IMR-90 (cell line): ENCODE measurements at regions not wholly inside any gene's neighbourhood (a gene's known extent, or its start where the extent isn't known, plus 50 kb on each side); places are given as distances from the start of the nearest gene placed in this dataset.

Experiments
- ATAC-seq: fragments of 200-7000 bp; cut with Tn5 transposase; 2 replicates; pipeline ENCODE4 v1.9.1; 2020; ENCODE audit warnings: low read depth, mild to moderate bottlenecking, moderate library complexity
- BruUV-seq: library from RNA; stranded (reverse); fragments of 400-500 nt; replicated peaks from 2 replicates; lab custom pipeline; 2021; lab: Mats Ljungman, UMichigan
- CTCF ChIA-PET: fragments of 300-600 bp; formaldehyde crosslinking; extraction: SDS; loops from one replicate; lab custom pipeline; 2021; ENCODE audit warnings: antibody characterized with exemption; lab: Yijun Ruan, JAX
- POLR2A ChIA-PET: fragments of 300-600 bp; sonication (Branson Sonifier 250); formaldehyde crosslinking; loops from one replicate; lab custom pipeline; 2022; ENCODE audit warnings: antibody characterized with exemption; ENCODE audit not compliant: unreplicated experiment; lab: Charles Lee
- DNase-seq: peaks from one replicate; pipeline ENCODE4 v3.0.0; 2013
- H2AFZ ChIP-seq: replicated peaks from 2 replicates; pipeline ENCODE3; 2013; ENCODE audit warnings: low read length, mild to moderate bottlenecking; ENCODE audit not compliant: poor library complexity
- H2AK5ac ChIP-seq: 2 replicates; pipeline ENCODE4 v1.6.1; 2013; ENCODE audit warnings: low read depth, low read length, inconsistent platforms
- H2AK9ac ChIP-seq: replicated peaks from 2 replicates; pipeline ENCODE3; 2013; ENCODE audit warnings: mild to moderate bottlenecking, low read depth, low read length, moderate library complexity; ENCODE audit not compliant: poor library complexity
- H2BK120ac ChIP-seq: 2 replicates; pipeline ENCODE4 v1.6.1; 2013; ENCODE audit warnings: low read depth, low read length, inconsistent platforms
- H2BK15ac ChIP-seq: 3 replicates; pipeline ENCODE4 v1.6.1; 2013; ENCODE audit warnings: low read depth, low read length, inconsistent platforms
- H2BK20ac ChIP-seq: 2 replicates; pipeline ENCODE4 v1.6.1; 2013; ENCODE audit warnings: low read depth, mild to moderate bottlenecking, inconsistent platforms, low read length, moderate library complexity
- H2BK5ac ChIP-seq: 2 replicates; pipeline ENCODE4 v1.6.1; 2013; ENCODE audit warnings: mild to moderate bottlenecking, low read depth, low read length, inconsistent platforms; ENCODE audit not compliant: poor library complexity, severe bottlenecking
- H3K14ac ChIP-seq: replicated peaks from 2 replicates; pipeline ENCODE4 v1.6.1; 2013; ENCODE audit warnings: low read depth, low read length, inconsistent platforms
- H3K18ac ChIP-seq: 2 replicates; pipeline ENCODE4 v1.6.1; 2013; ENCODE audit warnings: low read depth, low read length, control low read depth
- H3K23ac ChIP-seq: 2 replicates; pipeline ENCODE4 v1.6.1; 2013; ENCODE audit warnings: low read depth, low read length, inconsistent platforms
- H3K27ac ChIP-seq: 2 replicates; pipeline ENCODE4 v1.5.1; 2013; ENCODE audit warnings: mild to moderate bottlenecking, control low read depth, low read length; ENCODE audit not compliant: insufficient read depth
- H3K27me3 ChIP-seq: 2 replicates; pipeline ENCODE4 v1.6.1; 2013; ENCODE audit warnings: low read length; ENCODE audit not compliant: control insufficient read depth, insufficient read depth
- H3K36me3 ChIP-seq: 2 replicates; pipeline ENCODE4 v1.6.1; 2013; ENCODE audit warnings: low read length, mixed read lengths; ENCODE audit not compliant: control insufficient read depth, insufficient read depth
- H3K4ac ChIP-seq: 2 replicates; pipeline ENCODE4 v1.6.1; 2013; ENCODE audit warnings: low read depth, low read length, inconsistent platforms
- H3K4me1 ChIP-seq: 2 replicates; pipeline ENCODE4 v1.6.1; 2013; ENCODE audit warnings: low read length, mixed read lengths; ENCODE audit not compliant: control insufficient read depth, insufficient read depth
- H3K4me2 ChIP-seq: 2 replicates; pipeline ENCODE4 v1.6.1; 2013; ENCODE audit warnings: low read depth, mild to moderate bottlenecking, control low read depth, low read length, moderate library complexity
- H3K4me3 ChIP-seq: 2 replicates; pipeline ENCODE4 v1.5.1; 2013; ENCODE audit warnings: low read depth, mild to moderate bottlenecking, control low read depth, low read length, moderate library complexity; ENCODE audit not compliant: insufficient read depth
- H3K56ac ChIP-seq: 2 replicates; pipeline ENCODE4 v1.6.1; 2013; ENCODE audit warnings: low read length, inconsistent platforms; ENCODE audit not compliant: insufficient read depth; ENCODE audit errors: extremely low read depth
- H3K79me1 ChIP-seq, 2 experiments: 2 replicates each; pipeline ENCODE4 v1.6.1; 2013; ENCODE audit warnings: low read length in 2 of 2, inconsistent platforms in 1 of 2, low read depth in 1 of 2
- H3K9ac ChIP-seq: 2 replicates; pipeline ENCODE4 v1.6.1; 2013; ENCODE audit warnings: low read depth, low read length, control low read depth
- H3K9me1 ChIP-seq: 2 replicates; pipeline ENCODE4 v1.6.1; 2013; ENCODE audit warnings: low read length, inconsistent platforms; ENCODE audit not compliant: insufficient read depth
- H3K9me3 ChIP-seq: 2 replicates; pipeline ENCODE4 v1.6.1; 2013; ENCODE audit warnings: low read length; ENCODE audit not compliant: control insufficient read depth, insufficient read depth
- H4K20me1 ChIP-seq: 2 replicates; pipeline ENCODE4 v1.6.1; 2013; ENCODE audit warnings: low read length, inconsistent platforms; ENCODE audit not compliant: insufficient read depth
- H4K5ac ChIP-seq: 2 replicates; pipeline ENCODE4 v1.6.1; 2013; ENCODE audit warnings: mild to moderate bottlenecking, low read depth, low read length, control low read depth
- H4K8ac ChIP-seq, 2 experiments: 2 replicates each; pipeline ENCODE4 v1.6.1; 2013; ENCODE audit warnings: low read depth in 2 of 2, low read length in 2 of 2, control low read depth in 1 of 2, inconsistent platforms in 1 of 2
- H4K91ac ChIP-seq: 2 replicates; pipeline ENCODE4 v1.6.1; 2013; ENCODE audit warnings: low read depth, low read length, inconsistent platforms; ENCODE audit not compliant: insufficient read depth
- BHLHE40 ChIP-seq: fragments of 150-350 bp; IDR thresholded peaks from 2 replicates; pipeline ENCODE4 v1.6.1; 2016; ENCODE audit warnings: mild to moderate bottlenecking, low read depth, low read length
- CHD1 ChIP-seq: IDR thresholded peaks from 2 replicates; pipeline ENCODE4 v1.6.1; 2012; ENCODE audit warnings: low read depth, low read length, improper control_type of control experiment
- MAFK ChIP-seq: IDR thresholded peaks from 2 replicates; pipeline ENCODE4 v1.6.1; 2012; ENCODE audit warnings: low read depth, low read length, improper control_type of control experiment
- MAZ ChIP-seq: IDR thresholded peaks from 2 replicates; pipeline ENCODE4 v1.6.1; 2012; ENCODE audit warnings: low read depth, mild to moderate bottlenecking, low read length, improper control_type of control experiment, moderate library complexity, borderline replicate concordance
- RAD21 ChIP-seq: IDR thresholded peaks from 2 replicates; pipeline ENCODE4 v1.6.1; 2012; ENCODE audit warnings: low read length, improper control_type of control experiment
- WGBS, 2 experiments: methylation state at CpG; one replicate each; pipeline versions ENCODE4 v1.1.5 to v1.1.7; 2013; ENCODE audit warnings: missing lambda C conversion rate in 2 of 2; ENCODE audit not compliant: insufficient read length in 1 of 2; ENCODE audit errors: extremely low coverage in 2 of 2; 5-methylcytosine and 5-hydroxymethylcytosine counted together
- dilution Hi-C: fragments of 300-500 bp; cut with HindIII; formaldehyde crosslinking; loops from one replicate; pipeline ENCODE4 v1.14.3; 2018; ENCODE audit warnings: low sequenced_read_pairs; ENCODE audit not compliant: unreplicated experiment
- in situ Hi-C: fragments of 300-500 bp; cut with MboI; formaldehyde crosslinking; loops from 3 replicates; pipeline ENCODE4 v1.14.3; 2019; ENCODE audit warnings: low sequenced_read_pairs, inconsistent platforms, mixed read lengths
- intact Hi-C: fragments of 100-400 bp; cut with micrococcal nuclease; formaldehyde crosslinking; loops from 2 replicates; pipeline ENCODE4 v1.10.0; 2022
- TF ChIP-seq, protein P1 (sequence below): conservative IDR thresholded peaks from 2 replicates; pipeline ENCODE4 v1.5.1; 2012; ENCODE audit warnings: mild to moderate bottlenecking, low read depth, low read length, improper control_type of control experiment

DNA sequence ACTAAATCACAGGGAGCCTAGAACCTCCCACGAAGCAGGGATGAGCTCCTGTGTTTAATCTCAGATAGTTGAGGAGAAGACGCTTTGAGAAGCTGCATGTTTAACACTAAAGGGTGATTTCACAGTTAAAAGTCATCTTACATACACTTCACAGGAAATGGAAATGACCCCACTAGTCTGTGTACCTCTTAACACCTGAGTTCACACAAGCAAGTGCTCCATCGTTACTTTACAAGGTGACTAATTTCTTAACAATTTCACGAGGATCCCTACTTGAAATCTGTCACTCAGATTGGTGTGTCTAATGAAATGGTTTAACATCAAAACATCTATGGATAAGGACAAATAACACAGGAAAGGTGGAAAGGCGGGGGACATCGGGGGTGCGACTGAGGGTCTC lies 93.8 kb upstream of the RPS6KA2 start:
- H2AK9ac ChIP-seq, result no peak overlapping the region
- no CpG with 5 or more reads among the region's 7 CpGs for whole genome bisulfite sequencing, 2 experiments
- H3K23ac ChIP-seq, result no peak overlapping the region
- no peak overlapping the region for H3K4me3 ChIP-seq
- H3K9me1 ChIP-seq, result no peaks in the 10 kb centered on the region
- H3K56ac ChIP-seq, result no peak overlapping the region
- H3K14ac ChIP-seq, result no peak overlapping the region
- BruUV-seq, result no TSS peak
- H2AK5ac ChIP-seq, result no peak overlapping the region
- peaks cover 26% of the 10 kb centered on the region for H3K27me3 ChIP-seq
- no peak overlapping the region for H2BK5ac ChIP-seq
- H2AFZ ChIP-seq, result no peak overlapping the region
- H2BK15ac ChIP-seq, result no peak overlapping the region
- dilution Hi-C loops (no loop called here), intact Hi-C loops (no loop called here), in situ Hi-C loops (no loop called here)
- no peaks in the 10 kb centered on the region for H4K20me1 ChIP-seq
- no peak overlapping the region for H2BK120ac ChIP-seq
- no peak for ATAC-seq
- ChIA-PET POLR2A (no interaction called here), CTCF (no interaction called here)
- no peak for DNase-seq
- H3K9me3 ChIP-seq, result no peaks in the 10 kb centered on the region
- H4K91ac ChIP-seq, result no peak overlapping the region
- TF ChIP-seq MAZ (no peak), BHLHE40 (no peak), MAFK (no peak), RAD21 (no peak), CHD1 (no peak)
- TF ChIP-seq, protein P1, sequence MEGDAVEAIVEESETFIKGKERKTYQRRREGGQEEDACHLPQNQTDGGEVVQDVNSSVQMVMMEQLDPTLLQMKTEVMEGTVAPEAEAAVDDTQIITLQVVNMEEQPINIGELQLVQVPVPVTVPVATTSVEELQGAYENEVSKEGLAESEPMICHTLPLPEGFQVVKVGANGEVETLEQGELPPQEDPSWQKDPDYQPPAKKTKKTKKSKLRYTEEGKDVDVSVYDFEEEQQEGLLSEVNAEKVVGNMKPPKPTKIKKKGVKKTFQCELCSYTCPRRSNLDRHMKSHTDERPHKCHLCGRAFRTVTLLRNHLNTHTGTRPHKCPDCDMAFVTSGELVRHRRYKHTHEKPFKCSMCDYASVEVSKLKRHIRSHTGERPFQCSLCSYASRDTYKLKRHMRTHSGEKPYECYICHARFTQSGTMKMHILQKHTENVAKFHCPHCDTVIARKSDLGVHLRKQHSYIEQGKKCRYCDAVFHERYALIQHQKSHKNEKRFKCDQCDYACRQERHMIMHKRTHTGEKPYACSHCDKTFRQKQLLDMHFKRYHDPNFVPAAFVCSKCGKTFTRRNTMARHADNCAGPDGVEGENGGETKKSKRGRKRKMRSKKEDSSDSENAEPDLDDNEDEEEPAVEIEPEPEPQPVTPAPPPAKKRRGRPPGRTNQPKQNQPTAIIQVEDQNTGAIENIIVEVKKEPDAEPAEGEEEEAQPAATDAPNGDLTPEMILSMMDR, result no peak
- no peak overlapping the region for H4K5ac ChIP-seq
- no peak overlapping the region for H2BK20ac ChIP-seq
- H3K36me3 ChIP-seq, result no peaks in the 10 kb centered on the region
- H3K4me2 ChIP-seq, result no peak overlapping the region
- no peak overlapping the region for H3K27ac ChIP-seq
- H3K18ac ChIP-seq, result no peak overlapping the region
- H4K8ac ChIP-seq, result no peak overlapping the region
- H3K4me1 ChIP-seq, result no peaks in the 10 kb centered on the region
- H3K9ac ChIP-seq, result no peak overlapping the region
- H3K4ac ChIP-seq, result no peak overlapping the region
- no peaks in the 10 kb centered on the region for H3K79me1 ChIP-seq
